ENCODE measurements at regions not wholly inside any gene's neighbourhood (a gene's known extent, or its start where the extent isn't known, plus 50 kb on each side); places are given as distances from the start of the nearest gene placed in this dataset.

DNA sequence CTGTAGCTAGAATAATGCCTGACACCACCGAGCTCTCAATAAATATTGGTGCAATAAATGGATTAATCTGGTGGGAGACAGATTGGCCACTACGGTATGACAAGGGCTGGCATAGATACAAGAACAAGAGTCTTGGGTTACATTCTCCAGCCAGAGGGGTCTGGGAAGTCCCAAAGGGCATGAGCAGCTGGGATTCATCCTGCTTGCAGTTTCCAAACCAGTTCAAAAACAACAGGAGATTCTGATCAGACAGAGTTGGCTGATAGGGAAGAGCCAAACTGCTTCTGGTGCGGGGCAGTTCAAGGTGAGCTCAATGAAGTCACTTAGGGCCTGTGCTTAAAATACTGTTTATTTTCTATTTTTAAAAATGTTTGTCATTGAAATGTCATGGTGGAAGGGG, 266.9 kb downstream of the TNS1 start:
- TF ChIP-seq, protein P1, sequence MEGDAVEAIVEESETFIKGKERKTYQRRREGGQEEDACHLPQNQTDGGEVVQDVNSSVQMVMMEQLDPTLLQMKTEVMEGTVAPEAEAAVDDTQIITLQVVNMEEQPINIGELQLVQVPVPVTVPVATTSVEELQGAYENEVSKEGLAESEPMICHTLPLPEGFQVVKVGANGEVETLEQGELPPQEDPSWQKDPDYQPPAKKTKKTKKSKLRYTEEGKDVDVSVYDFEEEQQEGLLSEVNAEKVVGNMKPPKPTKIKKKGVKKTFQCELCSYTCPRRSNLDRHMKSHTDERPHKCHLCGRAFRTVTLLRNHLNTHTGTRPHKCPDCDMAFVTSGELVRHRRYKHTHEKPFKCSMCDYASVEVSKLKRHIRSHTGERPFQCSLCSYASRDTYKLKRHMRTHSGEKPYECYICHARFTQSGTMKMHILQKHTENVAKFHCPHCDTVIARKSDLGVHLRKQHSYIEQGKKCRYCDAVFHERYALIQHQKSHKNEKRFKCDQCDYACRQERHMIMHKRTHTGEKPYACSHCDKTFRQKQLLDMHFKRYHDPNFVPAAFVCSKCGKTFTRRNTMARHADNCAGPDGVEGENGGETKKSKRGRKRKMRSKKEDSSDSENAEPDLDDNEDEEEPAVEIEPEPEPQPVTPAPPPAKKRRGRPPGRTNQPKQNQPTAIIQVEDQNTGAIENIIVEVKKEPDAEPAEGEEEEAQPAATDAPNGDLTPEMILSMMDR (IDR thresholded peaks at IDR 0.05; ENCODE audit: borderline replicate concordance, extremely low read depth, low read length, poor library complexity, severe bottlenecking) = no peak
- TF ChIP-seq EZH2 (IDR thresholded peaks at IDR 0.05; ENCODE audit: borderline replicate concordance, low read depth, low read length, severe bottlenecking) = no peak
